Activated CD4-positive, CD25-positive, alpha-beta regulatory T cell treated with anti-CD3 and anti-CD28 coated beads, Interleukin-2, amount 50 U/mL, for 24 hours (primary cell): ENCODE measurements at regions not wholly inside any gene's neighbourhood (a gene's known extent, or its start where the extent isn't known, plus 50 kb on each side); places are given as distances from the start of the nearest gene placed in this dataset.

Source experiments
- ATAC-seq, 2 donors: fragments of 150-1000 bp; cut with Tn5 transposase; one replicate each; pipeline ENCODE4 v1.10.0; 2021; ENCODE audit warnings: mild to moderate bottlenecking in 1 of 2, moderate library complexity in 1 of 2

DNA sequence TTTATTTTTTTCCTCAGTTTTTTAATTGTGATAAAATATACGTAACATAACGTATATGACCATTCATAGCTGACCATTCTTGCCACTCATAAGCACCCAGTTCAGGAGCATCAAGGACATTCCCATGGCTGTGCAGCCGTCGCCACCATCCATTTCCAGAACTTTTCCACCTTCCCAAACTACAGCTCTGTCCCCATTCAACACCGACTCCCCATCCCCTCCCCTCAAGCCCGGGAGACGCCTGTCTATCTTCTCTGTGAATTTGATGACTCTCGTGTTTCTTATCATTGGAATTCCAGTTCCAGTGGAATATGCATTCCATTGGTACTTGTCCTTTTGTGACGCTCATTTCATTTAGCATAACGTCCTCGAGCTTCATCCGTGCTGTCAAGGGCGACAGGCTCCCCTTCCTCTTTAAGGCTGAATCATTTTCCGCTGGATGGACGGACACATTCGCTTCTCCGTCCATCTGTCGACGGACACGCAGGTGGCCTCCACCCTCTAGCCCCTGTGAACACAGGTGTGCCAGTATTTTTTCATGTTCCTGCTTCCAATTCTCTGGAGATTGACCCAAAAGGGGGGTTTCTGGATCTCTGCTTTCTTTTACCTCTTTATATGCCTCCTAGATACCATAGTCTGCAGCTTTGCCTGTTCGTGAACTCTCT lies 88.1 kb downstream of the YTHDF1 start:
- no peak for ATAC-seq

GRCh38 chr20:63126876-63127699 lies 88.8 kb downstream of the YTHDF1 start:
- ATAC-seq: no peak

GRCh38 chr20:63125838-63126601 lies 89.9 kb downstream of the YTHDF1 start:
- no peak for ATAC-seq

- no peak for ATAC-seq
Observed at GRCh38 chr20:63125581-63125837, 90.4 kb downstream of the YTHDF1 start.

- ATAC-seq: no peak
Observed at GRCh38 chr20:63124782-63125580, 91.0 kb downstream of the YTHDF1 start.

DNA sequence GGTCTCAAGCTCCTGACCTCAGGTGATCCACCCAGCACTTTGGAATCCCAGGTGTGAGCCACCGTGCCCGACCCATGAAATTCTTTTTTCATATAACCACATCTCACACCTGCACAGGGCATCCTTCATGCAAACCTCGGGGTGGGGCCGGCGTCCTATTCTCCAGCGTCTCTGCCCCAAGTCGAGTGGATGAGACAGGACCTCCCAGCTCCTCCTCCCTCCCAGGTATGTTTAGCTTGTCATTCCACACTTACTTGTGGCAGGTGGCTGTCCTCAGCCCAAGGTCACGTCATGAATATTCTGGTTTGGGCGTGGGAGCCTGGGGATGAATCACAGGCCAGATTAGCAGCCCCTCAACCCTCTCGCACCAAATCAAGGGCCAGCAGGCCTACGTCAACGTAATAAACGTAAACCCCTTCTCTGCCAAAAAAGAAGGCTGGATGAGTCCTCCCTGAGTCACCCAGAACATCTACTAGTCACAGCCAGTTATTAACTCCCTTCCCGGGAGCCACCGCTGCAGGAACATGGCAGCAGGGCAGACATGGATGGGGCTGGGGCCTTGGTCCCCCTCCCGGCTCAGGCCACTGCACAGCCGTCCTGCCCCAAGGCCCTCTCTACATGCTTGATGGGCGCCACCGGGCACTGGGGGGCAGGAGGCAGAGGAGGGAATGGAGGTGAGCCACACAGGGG lies 91.7 kb downstream of the YTHDF1 start:
- ATAC-seq: no peak

GRCh38 chr20:63123331-63123741 lies 92.6 kb downstream of the YTHDF1 start:
- no peak for ATAC-seq

GRCh38 chr20:63122626-63123025 lies 93.3 kb downstream of the YTHDF1 start:
- no peak for ATAC-seq

- ATAC-seq: no peak
Observed at GRCh38 chr20:63121749-63122405, 94.1 kb downstream of the YTHDF1 start.

GRCh38 chr20:63121246-63121645 lies 94.7 kb downstream of the YTHDF1 start:
- no peak for ATAC-seq

DNA sequence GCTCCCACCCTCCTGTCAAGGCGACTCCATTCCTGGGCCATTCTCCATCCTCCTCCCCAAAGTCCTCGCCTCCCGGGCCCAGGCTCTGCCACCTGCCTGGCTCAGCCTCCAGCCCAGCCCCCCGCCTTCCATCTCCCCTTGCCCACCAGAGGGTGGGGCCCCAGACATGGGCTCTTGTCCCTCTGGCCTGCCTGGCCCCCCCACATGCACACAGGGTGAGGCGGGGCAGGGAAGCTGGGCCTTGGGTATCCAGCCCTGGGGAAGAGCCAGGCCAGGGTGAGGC lies 95.2 kb downstream of the YTHDF1 start:
- ATAC-seq: no peak

DNA sequence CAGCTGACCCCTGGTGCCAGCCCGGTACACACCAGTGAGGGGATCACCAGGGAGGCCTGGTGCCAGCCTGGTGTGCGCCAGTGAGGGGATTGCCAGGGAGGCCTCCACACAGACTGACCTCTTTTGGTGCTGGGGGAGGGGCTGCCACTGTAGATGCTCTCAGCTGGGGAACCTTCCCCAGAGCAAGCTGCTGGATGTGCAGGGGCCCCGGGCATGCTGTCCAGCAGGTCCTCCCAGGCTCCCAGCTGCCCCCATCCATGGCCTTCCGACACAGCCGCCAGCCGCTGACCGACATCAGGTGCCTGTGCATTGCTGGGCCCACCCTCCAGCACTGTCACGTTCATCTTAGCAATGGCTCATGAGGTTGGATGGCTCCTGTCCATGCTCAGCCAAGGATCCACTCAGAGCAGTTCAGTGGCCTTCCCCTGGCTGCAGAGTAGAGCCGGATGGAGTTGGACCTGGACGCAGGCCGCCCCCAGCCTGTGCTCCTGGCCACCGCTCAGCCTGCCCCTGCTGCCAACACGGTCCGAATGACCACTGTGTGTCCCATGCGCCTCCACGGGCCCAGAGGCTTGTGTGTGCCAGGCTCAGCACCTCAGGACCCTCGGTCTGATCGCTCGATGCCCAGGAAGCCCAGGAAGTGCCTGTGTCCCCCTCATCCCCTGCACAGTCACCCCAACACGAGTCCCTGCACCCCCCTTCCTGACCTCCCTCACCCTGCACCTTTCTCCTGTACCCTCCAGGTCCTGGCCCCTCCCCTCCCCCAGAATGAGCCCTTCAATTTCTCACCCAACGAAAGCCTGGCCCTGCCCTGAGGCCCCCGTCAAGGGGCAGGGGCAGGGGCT lies 95.7 kb downstream of the YTHDF1 start:
- no peak for ATAC-seq

GRCh38 chr20:63119121-63119962 lies 96.6 kb downstream of the YTHDF1 start:
- ATAC-seq: no peak

DNA sequence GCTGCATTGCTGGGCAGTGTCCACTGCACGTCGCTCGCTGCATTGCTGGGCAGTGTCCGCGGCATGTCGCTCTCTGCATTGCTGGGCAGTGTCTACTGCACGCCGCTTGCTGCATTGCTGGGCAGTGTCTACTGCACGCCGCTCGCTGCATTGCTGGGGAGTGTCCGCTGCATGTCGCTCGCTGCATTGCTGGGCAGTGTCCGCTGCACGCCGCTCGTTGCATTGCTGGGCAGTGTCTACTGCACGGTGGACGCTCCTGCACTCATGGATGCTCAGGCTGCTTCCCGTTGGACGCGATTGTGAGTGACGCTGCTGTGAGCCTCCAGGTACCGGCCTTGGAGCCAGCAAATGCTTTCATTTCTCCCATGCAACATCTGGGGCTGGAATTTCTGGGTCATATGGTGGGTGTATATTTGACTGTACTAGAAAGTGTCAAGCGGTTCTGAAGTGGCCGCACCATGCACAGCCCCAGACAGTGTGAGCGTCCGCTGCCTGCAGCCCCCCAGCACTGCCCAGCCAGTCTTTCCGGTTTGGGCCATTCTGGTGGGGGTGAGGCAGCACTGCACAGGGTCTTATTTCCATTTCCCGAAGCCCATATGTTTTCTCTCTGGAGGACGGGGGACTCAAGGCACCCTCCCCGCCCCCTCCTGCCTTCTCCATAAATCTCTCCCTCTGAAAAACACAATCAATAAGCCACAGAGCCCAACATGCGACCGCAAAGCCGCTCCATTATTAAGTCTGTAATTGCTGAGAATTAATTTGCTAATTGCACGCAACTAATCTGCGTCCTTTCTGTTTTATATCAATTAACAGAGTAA lies 97.4 kb downstream of the YTHDF1 start:
- ATAC-seq: no peak

- ATAC-seq: no peak
Observed at GRCh38 chr20:63117661-63118302, 98.1 kb downstream of the YTHDF1 start.

- ATAC-seq: no peak
Observed at GRCh38 chr20:63117151-63117550, 98.8 kb downstream of the YTHDF1 start.

DNA sequence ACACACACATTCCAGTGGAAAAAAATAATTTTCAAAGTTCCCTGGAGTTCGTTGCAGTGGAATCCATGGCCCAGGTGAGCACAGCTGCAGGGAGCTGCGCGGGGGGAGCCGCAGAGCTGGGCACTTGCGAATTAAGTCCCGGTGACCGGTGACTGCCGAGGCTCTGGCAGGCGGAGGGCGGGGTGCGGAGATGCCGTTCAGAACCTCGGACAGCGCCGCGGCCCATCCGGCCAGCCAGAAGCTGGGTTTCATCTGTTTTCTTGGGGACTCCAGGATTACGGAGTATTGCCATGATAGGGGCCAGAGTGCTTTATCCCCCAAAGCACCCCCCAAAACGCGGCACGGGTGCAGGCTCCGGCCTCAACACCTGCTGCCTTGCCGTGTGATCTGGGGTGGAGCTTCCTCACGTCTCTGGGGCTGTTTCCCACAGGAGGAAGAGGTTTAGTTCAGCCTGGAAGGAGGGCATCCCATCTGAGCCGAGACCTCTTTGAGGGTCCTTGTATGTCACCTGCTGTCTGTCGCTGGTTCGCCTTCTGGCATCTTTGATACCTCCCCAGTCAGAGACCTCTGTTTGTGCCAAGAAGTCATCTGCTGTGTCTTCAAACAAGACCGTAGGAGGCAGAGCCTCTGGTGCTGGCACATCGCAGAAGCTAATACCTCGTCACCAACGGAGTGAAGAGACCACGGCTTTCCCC lies 99.4 kb downstream of the YTHDF1 start:
- ATAC-seq: no peak
